ENCODE measurements at regions not wholly inside any gene's neighbourhood (a gene's known extent, or its start where the extent isn't known, plus 50 kb on each side); places are given as distances from the start of the nearest gene placed in this dataset.

DNA sequence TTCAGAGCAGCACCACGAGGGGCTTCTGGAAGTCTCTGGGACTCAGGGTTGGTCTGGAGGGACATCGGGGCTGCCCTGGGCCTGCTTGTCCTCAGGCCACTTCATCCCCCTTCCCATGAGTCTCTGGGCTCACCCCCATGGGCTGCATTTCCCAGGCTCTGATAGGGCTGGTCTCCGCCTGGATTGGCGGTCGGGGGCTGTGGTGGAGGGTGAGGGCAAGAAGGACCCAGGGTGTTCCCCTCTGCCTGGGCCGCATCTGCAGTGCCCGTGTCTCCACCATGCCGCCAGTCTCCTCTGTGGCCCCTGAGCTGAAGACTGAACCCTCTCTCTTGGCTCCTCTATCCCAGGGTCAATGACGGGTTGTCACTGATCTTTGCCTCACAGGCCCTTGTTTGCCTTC lies 242.1 kb downstream of the ADGRD1 start:
- TF ChIP-seq, protein P1, sequence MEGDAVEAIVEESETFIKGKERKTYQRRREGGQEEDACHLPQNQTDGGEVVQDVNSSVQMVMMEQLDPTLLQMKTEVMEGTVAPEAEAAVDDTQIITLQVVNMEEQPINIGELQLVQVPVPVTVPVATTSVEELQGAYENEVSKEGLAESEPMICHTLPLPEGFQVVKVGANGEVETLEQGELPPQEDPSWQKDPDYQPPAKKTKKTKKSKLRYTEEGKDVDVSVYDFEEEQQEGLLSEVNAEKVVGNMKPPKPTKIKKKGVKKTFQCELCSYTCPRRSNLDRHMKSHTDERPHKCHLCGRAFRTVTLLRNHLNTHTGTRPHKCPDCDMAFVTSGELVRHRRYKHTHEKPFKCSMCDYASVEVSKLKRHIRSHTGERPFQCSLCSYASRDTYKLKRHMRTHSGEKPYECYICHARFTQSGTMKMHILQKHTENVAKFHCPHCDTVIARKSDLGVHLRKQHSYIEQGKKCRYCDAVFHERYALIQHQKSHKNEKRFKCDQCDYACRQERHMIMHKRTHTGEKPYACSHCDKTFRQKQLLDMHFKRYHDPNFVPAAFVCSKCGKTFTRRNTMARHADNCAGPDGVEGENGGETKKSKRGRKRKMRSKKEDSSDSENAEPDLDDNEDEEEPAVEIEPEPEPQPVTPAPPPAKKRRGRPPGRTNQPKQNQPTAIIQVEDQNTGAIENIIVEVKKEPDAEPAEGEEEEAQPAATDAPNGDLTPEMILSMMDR (conservative IDR thresholded peaks at IDR 0.05): no peak
- no peak for TF ChIP-seq ZFX (IDR thresholded peaks at IDR 0.05)
